ENCODE measurements at regions not wholly inside any gene's neighbourhood (a gene's known extent, or its start where the extent isn't known, plus 50 kb on each side); places are given as distances from the start of the nearest gene placed in this dataset.
"Not testable (repeated sequence)": the region's sequence is repeated elsewhere in the genome, so short reads cannot be mapped to it uniquely, and the experiment has no call there.

DNA sequence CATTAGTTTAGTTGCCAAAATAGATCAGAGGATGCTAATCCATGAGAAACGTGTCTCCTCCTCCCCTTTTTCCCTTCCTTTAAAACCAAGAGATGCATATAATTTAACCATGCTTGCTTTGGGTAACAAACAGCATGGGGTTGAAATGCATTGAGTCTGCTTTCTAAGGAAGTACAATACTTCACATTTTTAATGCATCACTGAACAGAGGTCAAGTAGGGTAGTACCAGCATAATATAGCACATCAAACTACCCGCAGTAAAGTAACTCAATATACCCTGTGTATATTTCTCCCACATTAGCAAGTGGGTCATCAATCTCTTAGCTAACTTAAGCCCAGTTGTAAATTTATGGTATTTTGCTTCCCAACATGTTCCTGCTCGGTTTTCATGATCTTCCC is 239.3 kb upstream of the SEMA3C start:
- Histone ChIP-seq H3K27me3 (no peaks in the 10 kb centered on the region), H3K4me1 (ENCODE audit: control insufficient read depth in 1 of 2, insufficient read depth in 1 of 2, low read depth in 1 of 2, low read length in 1 of 2) (no peaks in the 10 kb centered on the region), H3K4me3 (ENCODE audit: low read depth in 1 of 2, low read length in 1 of 2) (no peak overlapping the region), H3K36me3 (no peaks in the 10 kb centered on the region), H3K27ac (no peak overlapping the region), H3K9me3 (no peaks in the 10 kb centered on the region)
- TF ChIP-seq, protein P1, sequence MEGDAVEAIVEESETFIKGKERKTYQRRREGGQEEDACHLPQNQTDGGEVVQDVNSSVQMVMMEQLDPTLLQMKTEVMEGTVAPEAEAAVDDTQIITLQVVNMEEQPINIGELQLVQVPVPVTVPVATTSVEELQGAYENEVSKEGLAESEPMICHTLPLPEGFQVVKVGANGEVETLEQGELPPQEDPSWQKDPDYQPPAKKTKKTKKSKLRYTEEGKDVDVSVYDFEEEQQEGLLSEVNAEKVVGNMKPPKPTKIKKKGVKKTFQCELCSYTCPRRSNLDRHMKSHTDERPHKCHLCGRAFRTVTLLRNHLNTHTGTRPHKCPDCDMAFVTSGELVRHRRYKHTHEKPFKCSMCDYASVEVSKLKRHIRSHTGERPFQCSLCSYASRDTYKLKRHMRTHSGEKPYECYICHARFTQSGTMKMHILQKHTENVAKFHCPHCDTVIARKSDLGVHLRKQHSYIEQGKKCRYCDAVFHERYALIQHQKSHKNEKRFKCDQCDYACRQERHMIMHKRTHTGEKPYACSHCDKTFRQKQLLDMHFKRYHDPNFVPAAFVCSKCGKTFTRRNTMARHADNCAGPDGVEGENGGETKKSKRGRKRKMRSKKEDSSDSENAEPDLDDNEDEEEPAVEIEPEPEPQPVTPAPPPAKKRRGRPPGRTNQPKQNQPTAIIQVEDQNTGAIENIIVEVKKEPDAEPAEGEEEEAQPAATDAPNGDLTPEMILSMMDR (IDR thresholded peaks at IDR 0.05) = no peak

DNA sequence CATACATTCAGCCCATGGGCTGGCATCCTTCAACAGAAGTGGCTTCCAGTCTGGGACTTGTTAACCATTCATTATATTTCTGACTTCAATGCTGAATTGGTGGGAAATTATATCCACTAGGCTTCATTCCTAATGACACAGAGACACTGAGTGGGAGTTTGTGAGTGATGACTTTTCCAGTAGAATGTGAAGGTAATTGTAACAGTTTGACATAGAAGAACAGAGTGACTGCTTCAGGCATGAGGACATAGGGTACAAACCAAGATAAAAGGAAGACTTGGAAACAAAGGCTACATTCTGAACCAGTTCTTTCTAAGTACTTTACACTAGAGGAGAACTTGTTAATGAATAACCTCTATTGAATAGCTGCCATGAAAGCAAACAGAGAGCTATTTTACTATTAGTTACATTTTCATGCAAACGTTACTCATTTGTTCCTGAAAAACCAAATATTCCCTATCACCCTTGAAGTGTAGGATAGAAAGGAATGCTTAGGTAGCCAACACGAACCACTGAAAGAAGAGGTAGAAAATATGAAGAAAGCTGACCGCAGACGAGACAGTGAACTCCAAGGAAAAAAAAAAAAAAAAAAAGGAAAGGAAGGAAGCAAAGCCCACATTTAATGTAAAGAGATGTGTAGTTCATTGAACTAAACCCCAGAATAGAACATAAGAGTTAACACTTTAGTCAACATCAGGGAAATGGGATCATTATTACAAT is 237.0 kb upstream of the SEMA3C start:
- H3K4me1 ChIP-seq (ENCODE audit: control insufficient read depth in 1 of 2, insufficient read depth in 1 of 2, low read depth in 1 of 2, low read length in 1 of 2) = no peaks in the 10 kb centered on the region
- no peaks in the 10 kb centered on the region for H3K27me3 ChIP-seq
- no peaks in the 10 kb centered on the region for H3K36me3 ChIP-seq
- no peaks in the 10 kb centered on the region for H3K9me3 ChIP-seq
- no peak overlapping the region for H3K4me3 ChIP-seq (ENCODE audit: low read depth in 1 of 2, low read length in 1 of 2)
- TF ChIP-seq, protein P1 (IDR thresholded peaks at IDR 0.05) = no peak
- no peak overlapping the region for H3K27ac ChIP-seq

DNA sequence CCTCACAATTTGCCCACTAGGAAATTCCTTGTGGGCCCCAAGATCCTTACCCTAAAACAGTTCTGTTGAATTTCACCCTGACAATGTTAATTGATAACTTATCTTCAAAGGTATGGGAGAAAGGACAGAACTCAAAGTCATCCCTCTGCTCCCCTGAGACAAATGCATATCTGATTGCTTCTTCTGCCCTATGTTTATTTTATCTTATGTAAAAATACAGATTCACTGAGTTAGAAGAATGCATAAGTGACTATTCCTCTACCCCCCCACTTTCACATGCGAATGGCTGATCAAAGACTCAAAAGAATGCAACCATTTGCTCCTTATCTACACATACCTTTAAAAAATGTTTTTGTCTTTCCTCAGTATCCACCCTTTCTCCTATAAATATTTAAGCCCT is 235.7 kb upstream of the SEMA3C start:
- no peaks in the 10 kb centered on the region for H3K27me3 ChIP-seq
- no peaks in the 10 kb centered on the region for H3K4me1 ChIP-seq (ENCODE audit: control insufficient read depth in 1 of 2, insufficient read depth in 1 of 2, low read depth in 1 of 2, low read length in 1 of 2)
- no peaks in the 10 kb centered on the region for H3K36me3 ChIP-seq
- TF ChIP-seq, protein P1 (IDR thresholded peaks at IDR 0.05) = no peak
- no peak overlapping the region for H3K27ac ChIP-seq
- no peaks in the 10 kb centered on the region for H3K9me3 ChIP-seq
- no peak overlapping the region for H3K4me3 ChIP-seq (ENCODE audit: low read depth in 1 of 2, low read length in 1 of 2)

DNA sequence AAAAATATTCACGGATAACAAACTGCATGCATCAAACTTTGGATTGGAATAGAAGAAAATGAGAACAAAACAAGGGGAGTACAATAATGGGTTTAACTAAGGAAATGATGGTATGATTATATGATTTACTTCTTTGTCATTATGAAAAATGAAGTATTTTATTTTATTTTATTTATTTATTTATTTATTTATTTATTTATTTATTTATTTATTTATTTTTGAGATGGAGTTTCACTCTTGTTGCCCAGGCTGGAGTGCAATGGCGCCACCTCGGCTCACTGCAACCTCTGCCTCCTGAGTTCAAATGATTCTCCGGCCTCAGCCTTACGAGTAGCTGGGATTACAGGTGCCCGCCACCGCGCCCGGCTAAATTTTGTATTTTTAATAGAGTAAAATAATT is 234.1 kb upstream of the SEMA3C start:
- H3K27me3 ChIP-seq; H3K27ac ChIP-seq; H3K4me1 ChIP-seq (ENCODE audit: control insufficient read depth in 1 of 2, insufficient read depth in 1 of 2, low read depth in 1 of 2, low read length in 1 of 2); H3K4me3 ChIP-seq (ENCODE audit: low read depth in 1 of 2, low read length in 1 of 2); H3K36me3 ChIP-seq; H3K9me3 ChIP-seq: not testable (repeated sequence)

DNA sequence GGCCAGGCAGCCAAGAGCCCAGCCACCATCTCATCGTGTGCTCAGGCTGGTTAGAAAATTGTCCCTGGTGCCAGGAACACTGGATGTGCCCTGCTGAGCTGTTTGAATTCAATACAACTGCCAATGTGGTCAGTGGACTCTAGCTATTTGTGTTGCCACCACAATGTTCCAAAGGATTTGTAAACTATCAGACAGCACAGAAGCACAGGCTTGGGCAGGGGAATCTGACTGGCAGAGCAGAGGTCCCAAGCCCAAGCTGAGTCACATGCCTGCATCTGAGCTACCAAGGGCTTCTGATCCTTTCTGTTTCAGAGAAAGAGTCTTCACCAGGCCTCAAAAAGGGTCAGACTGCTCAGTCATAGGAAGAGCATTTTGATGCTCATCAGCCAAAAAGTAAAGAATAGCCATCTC is 232.1 kb upstream of the SEMA3C start:
- H3K27ac ChIP-seq = no peak overlapping the region
- H3K9me3 ChIP-seq = no peaks in the 10 kb centered on the region
- no peak overlapping the region for H3K4me3 ChIP-seq (ENCODE audit: low read depth in 1 of 2, low read length in 1 of 2)
- TF ChIP-seq, protein P1 (IDR thresholded peaks at IDR 0.05) = no peak
- no peaks in the 10 kb centered on the region for H3K27me3 ChIP-seq
- no peaks in the 10 kb centered on the region for H3K4me1 ChIP-seq (ENCODE audit: control insufficient read depth in 1 of 2, insufficient read depth in 1 of 2, low read depth in 1 of 2, low read length in 1 of 2)
- H3K36me3 ChIP-seq = no peaks in the 10 kb centered on the region

DNA sequence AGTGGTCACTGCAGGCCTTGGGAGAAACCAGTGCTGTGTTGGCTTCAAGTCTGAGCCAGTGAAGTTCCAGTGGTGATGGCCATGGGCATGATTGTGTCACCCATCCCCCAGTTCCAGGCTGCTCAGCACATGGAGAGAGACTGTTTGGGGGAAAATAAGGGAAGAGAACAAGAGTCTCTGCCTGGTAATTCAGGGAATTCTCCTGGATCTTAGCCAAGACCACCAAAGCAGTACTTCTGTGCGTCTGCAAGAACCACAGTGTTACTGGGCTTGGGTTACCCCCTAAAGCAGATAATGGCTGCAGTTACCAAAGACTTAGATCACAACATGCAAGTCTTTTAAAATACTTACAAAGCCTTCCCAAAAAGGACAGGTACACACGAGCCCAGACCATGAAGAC is 225.0 kb upstream of the SEMA3C start:
- Histone ChIP-seq H3K4me3 (ENCODE audit: low read depth in 1 of 2, low read length in 1 of 2) (no peak overlapping the region), H3K36me3 (no peaks in the 10 kb centered on the region), H3K9me3 (no peaks in the 10 kb centered on the region), H3K4me1 (ENCODE audit: control insufficient read depth in 1 of 2, insufficient read depth in 1 of 2, low read depth in 1 of 2, low read length in 1 of 2) (peaks cover 28 to 31% of the 10 kb centered on the region in 2 experiments), H3K27me3 (no peaks in the 10 kb centered on the region), H3K27ac (no peak overlapping the region)
- TF ChIP-seq, protein P1 (IDR thresholded peaks at IDR 0.05) = no peak

DNA sequence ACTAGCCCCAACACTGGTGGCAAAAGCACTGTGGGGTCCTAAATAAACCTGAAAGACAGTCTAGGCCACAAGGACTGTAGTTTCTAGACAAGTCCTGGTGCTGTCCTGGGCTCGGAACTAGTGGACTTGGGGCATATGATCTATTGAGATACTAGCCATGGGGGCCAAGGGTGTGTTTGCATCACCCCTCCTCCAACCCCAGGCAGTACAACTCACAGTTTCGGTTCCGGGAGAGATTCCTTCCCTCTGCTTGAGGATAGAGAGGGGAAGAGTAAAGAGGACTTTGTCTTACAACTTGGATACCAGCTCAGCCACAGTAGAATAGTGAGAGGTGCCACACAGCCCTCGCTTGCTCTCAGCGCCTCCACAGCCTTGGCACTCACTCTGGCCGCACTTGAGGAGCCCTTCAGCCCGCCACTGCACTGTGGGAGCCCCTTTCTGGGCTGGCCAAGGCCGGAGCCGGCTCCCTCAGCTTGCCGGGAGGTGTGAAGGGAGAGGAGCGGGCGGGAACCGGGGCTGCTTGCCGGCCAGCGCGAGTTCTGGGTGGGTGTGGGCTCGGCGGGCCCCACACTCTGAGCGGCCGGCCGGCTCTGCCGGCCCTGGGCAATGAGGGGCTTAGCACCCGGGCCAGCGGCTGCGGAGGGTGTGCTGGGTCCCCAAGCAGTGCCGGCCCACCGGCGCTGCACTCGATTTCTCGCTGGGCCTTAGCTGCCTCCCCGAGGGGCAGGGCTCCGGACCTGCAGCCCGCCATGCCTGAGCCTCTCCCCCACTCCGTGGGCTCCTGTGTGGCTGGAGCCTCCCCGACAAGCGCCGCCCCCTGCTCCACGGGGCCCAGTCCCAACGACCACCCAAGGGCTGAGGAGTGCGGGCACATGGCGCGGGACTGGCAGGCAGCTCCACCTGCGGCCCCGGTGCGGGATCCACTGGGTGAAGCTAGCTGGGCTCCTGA is 222.7 kb upstream of the SEMA3C start:
- Histone ChIP-seq H3K27ac (peak overlapping the region; percentile 94), H3K4me3 (ENCODE audit: low read depth in 1 of 2, low read length in 1 of 2) (peak overlapping the region; percentile 39), H3K4me1 (ENCODE audit: control insufficient read depth in 1 of 2, insufficient read depth in 1 of 2, low read depth in 1 of 2, low read length in 1 of 2) (peaks cover 33 to 36% of the 10 kb centered on the region in 2 experiments)
- H3K27me3 ChIP-seq, H3K9me3 ChIP-seq, H3K36me3 ChIP-seq: not testable (repeated sequence)

All from neutrophil (primary cell).